Fibroblast of skin of left quadriceps (primary cell): ENCODE measurements at regions not wholly inside any gene's neighbourhood (a gene's known extent, or its start where the extent isn't known, plus 50 kb on each side); places are given as distances from the start of the nearest gene placed in this dataset.

Experiments
- DNase-seq, 2 experiments: peaks; one replicate each; pipeline ENCODE4 v3.0.0-alpha.2; 2013; ENCODE audit warnings: low read depth in 2 of 2

DNA sequence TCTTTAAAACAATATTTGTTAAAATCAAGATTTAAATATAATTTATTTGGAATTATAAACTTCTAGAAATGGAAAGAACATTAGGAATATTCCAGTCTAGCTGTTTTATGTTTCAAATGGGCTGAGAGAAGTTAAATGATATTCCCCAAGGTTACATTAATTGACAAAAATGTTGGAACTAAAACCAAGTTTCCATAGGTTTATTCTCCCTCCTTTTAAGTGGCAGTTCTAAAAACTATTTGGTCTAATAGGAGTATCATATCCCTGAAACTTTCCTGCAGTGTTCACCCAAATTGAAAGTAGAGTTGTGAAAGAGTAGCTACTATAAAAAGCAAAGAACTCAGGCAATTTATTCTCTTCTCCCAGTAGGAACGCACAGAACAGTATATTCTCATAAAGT, 1185.5 kb downstream of the LRFN5 start:
- DNase-seq: no peak

DNA sequence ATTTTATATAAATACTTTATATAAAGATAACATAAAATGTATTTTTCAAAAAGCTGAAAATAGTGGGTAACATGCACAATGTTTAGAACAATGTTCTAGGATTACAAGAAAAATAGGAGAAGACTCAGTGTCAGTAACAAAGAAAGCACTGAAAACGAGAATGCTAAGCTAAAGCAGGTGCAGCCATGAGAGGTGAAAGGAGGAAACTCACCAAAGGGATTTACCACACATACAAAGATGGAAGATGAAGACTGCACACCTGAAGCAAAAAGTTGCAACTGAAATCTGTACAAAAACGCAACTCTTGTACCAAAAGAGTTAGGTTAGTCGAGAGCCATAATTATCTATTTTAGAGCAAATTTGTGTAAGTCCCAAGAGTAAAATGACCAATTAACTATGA, 1176.1 kb downstream of the LRFN5 start:
- DNase-seq: no peak

DNA sequence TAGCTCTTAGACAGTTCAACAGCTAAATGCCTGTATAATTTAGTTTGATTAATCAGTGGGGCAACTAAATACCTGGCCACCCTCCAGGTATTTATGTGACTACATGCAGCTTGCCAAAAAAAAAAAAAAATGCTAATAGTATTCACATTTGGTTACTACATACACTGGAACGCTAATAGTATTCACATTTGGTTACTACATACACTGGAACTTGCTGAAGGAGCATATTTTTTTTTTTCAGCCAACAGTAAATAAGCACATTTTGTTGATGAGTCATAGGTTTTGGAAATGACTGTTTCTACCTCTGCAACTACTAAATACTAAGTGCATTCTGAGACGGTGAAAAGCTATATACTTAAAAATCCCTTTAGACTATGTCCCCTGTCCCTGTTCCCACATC, 1172.3 kb downstream of the LRFN5 start:
- DNase-seq: peak; percentile 17 to 20

DNA sequence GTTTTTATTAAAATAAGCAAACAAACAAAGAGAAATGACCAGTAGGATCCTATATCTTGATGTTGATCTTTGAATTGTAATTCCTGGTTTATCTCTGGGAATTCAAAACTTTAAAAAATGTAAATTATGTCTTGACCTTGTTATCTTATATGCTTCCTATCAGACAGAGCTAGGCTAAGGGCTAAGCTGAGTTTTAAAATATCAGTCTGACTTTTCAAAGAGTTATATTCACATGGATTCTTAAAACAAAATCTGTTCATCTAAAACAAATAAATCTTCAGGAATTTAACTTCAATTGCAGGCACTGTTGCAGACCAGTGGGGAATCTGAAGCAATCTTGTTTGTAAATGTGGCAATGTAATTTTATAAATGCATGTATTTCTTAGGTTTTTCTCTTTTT, 1144.1 kb downstream of the LRFN5 start:
- no peak for DNase-seq

DNA sequence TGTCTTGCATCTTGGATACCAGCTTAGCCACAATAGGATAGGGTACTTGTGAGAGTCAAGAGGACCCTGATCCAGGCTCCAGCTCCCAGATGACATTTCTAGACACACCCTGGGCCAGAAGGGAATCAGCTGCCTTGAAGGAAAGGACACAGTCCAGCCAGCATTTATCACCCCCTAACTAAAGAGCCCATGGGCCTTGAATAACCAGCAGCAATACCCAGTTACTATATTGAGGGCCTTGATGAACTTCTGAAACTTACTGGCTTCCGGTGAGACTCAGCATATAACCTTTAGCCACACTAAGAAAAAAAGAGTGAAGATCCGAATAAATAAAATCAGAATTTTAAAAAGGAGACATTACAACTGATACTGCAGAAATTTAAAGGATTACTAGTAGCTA, 1135.4 kb downstream of the LRFN5 start:
- no peak for DNase-seq

DNA sequence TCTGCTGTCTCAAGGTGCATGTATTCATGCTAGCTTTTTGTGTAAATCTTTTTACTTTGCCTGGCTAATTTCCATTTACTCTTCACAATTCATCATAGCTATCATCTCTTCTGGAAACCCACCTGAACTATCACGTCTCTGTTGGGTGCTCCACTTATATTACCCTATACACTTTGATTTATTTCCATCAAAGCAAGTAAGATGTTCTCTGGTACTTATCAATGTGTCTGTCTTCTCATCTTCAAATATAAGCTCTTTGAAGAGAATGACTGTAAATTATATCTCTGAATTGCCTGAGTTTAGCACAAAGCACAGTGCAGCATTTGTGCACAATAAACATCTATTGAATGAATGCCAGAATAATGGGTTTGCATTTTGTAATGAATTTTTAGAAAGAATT, 1129.7 kb downstream of the LRFN5 start:
- no peak for DNase-seq

DNA sequence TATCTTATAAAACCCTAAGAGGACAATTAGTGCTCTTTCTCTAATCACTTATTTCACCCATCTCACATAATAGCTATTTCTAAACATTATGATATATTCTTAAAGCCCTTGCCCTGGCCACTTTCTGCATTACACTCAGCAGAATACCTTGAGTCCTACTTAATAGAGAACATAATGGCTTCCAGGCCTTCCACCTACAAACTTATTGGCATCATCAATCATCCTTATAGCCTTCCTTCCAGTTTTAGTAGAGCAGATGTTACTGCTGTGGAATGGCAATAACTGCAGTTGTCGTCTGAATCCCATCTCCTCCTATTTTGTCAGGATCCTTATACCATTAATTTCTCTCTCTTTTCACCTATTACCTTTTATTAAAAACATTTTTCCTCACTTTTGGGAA, 1127.4 kb downstream of the LRFN5 start:
- DNase-seq: no peak

DNA sequence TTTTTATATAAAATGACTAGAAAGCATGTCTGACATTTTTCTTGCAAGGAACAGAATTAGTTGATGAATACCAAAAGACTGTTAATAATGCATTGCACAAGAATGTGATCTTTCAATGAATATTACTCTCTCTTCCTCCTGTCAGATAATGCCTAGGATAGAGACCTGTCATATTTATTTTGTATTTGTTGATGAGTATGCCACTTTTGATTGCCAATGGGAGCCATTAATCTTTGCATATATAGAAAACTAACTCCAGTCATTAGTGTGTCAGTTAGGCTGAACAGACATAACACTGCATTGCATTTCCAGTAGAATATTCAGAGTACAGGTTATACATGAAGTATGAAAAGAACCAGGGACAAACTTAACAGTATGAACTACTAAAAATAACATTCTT, 1125.3 kb downstream of the LRFN5 start:
- no peak for DNase-seq

DNA sequence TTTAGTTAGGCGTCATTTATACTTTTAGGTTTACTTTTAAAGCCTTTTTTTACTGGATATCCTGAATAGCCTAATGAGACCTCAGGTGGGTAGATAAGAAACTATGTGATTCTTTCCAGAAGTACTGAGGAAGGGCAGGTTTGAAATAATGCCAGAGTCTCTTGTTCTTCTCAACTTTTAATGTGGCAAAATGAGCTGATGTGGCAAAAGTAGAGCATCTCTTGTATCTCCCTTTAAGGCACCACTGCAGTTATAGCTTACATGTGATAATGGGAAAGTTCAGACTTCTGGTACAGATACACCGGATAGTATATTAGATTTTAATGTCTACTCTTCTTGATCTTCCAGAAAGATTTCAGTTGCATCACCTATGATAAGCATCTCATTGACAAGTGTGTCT, 1124.8 kb downstream of the LRFN5 start:
- DNase-seq: no peak

DNA sequence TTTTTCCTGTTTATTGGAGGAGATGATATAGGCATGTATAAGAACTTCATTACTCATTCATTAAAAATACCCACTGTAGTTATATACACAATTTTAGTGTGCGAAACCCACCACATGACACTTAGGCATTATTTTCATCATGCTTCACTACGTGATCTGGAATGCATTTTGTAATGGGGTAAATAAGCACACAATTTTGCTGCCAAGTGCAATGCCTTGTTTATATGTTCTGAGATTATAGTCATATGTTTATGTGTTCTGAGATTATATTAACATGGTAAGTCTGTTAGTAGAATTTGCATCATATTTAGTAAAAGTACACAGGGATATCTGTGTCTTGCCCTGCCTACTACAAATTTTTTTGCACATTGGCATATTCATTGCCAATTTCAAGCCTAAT, 1123.0 kb downstream of the LRFN5 start:
- no peak for DNase-seq

DNA sequence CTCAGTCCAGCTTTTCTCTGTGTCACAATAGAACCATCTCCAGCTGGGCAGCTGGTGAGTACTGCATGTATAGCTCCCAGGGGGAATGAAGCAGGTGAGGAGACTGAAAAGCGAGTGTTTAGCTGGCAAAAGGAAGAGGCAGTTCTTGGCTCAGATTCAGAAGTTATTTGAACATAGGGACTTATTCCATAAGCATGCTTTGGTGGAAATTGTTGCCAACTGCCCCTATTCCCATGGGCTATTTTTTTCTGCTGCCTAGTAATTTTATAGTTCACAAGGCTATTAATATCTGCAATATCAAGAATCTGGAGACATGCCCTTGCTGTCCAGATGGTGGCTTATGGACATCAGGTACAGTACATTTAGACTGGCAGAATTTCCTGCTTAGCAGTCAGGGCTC, 1112.7 kb downstream of the LRFN5 start:
- no peak for DNase-seq

DNA sequence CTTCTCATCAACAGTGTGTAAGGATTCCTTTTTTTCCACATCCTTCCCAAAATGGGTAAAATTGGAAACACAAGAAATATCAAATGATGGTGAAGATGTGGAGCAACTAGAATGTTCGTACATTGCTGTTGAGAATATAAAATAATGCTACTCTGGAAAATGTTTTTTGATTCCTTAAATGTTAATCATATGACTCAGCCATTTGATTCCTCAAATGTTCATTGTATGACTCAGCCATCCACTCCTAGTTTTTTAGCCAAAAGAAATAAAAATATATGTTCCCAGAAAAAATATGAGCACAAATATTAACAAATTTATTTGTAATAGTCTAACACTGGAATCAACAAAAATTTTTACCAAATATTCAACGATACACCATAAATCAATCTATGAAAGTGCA, 1108.6 kb downstream of the LRFN5 start:
- peak; percentile 2 to 3 for DNase-seq

DNA sequence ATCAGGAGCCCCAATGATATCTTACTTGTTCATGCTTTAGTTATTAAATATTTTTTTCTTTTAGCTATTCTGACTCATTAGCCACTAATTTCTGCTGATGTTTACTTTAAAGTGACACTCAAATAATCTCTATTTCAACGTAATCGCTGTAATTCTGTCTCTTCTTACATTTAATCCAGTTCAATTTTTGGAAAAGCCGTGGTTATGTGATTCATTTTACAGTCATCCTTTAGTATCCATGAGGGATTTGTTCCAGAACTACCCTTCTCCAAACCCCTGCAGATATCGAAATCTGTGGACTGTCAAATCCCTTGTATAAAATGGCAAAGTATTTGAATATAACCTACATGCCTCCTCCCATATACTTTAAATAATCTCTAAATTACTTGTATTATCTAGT, 1103.4 kb downstream of the LRFN5 start:
- no peak for DNase-seq

DNA sequence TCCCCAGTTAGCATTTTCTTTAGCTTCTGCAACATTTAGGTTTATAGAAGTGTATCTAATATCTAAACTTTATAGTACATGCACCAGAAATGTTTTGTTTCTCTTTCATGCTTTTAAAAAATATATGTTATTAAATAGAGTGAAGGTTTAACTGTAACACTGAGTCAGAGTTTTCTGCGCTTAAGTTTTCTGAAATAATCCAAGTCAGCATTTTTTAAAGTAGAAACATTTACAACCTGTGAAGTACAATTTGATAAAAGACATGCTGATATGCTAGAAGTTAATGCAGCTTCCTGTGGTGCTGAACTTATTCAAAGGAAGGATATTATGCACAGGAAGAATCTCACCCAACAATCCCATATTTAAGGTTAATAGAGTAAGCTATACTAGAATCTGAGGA, 1096.8 kb downstream of the LRFN5 start:
- DNase-seq: no peak

DNA sequence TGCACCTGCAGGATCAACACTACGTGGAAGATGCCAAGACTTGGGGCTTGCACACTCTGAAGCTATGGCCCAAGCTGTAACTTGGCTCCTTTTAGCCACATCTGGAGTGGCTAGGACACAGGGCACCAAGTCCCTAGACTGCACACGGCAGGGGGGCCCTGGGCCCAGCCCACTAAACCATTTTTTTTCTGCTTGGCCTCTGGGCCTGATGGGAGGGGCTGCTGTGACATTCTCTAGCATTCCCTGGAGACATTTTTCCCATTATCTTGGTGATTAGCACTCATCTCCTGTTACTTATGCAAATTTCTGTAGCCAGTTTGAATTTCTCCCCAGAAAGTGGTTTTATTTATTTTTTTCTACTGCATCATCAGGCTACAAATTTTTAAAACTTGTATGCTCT, 1080.7 kb downstream of the LRFN5 start:
- DNase-seq: no peak

DNA sequence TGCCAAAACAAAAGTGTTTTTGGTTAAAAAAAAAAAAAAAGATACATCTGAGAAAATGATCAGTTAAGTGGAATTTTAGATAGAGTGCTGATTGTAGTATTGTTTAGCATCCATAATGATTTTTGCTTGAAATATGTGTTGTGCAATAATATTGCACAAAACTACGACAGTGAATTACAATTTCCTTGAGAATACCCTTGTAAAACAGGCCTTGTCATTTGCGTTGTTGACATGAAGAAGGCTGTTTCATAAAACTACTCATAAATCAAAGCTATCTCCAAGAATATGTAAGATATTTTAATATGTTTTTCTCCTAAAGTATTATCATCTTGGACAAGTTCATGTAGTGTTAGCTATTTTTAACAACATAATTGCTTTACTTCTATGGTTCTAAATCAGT, 1077.0 kb downstream of the LRFN5 start:
- DNase-seq: peak in 1 of 2 experiments; percentile 1

DNA sequence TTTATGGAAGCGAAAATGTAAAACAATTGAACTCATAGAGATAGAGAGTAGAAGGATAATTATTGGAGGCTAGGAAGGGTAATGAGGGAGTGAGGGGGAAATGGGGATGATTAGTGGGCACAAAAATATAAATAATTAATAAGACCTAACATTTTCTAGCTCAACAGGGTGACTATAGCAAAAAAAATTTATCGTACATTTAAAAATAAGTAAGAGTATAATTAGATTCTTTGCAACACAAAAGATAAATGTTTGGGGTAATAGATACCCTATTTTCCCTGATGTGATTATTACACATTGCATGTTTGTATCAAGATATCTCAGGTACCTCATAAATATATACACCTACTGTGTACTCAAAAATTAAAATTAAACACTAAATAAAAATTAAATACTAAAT, 1070.0 kb downstream of the LRFN5 start:
- no peak for DNase-seq

DNA sequence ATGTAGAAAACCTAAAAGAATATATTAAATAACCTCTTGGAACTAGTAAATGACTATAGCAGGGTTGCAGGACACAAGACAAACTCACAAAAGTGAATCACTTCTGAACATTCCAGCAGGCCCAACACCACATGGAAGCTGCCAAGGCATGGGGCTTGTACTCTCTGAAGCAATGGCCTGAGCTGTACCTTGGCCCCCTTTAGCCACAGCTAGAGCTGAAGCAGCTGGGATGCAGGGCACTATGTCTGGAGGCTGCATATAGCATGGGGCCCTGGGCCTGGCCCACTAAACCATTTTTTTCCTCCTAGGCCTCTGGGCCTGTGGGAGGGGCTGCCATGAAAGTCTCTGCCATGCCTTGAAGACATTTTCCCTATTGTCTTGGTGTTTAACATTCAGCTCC, 1067.3 kb downstream of the LRFN5 start:
- no peak for DNase-seq

DNA sequence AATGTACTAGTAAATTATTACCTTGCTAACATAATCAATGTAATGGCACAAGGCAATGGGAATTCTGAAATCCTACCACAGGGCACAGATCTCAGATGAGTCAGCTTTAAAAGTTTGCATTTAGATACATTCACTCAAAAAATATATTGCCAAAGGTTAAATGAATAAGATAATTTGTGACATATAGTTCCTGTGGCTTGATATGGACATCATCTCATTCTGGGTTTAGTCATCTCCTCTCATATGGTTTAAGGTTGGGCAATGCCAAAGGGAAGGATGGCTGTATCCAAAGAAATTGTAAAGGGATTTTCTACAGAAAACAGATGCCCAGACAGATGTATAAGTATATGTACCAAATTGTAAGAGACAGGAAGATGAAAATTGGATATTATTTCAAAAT, 1065.0 kb downstream of the LRFN5 start:
- DNase-seq: no peak

DNA sequence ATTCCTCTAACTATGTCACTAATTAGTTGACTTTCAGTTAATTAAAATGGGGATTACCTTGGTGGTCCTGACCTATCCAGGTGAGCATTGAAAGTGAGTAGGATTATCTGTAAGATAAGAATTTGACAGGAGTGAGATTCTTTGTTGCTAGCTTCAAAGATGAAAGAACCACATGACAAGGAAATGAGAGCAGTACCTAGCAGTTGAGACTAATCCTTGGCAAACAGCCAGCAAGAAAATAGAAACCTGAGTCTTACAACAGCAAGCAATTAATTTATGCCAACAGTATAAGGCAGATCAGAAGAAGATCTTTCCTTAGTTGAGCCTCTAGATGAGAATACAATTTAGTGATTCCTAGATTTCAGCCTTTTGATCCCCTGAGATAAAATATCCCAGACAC, 1058.4 kb downstream of the LRFN5 start:
- DNase-seq: no peak

DNA sequence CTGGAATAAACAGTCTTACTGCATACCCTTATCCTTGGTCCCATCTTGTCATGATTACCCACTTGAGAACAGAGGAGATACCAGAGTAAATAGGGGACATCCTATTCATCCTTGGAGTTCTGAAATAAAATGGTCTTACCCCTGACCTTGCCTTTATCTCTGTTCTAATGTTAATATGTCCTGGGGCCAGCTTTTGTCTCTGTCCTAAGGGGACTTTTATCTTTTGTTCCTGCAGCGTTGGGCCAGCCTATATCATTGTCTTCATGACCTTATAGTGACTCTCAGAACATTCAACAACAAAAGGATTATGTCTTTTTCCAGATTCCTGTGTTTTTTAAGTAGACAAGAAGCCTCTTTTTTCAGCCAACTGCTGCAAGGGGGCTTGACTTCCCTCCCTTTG, 1057.5 kb downstream of the LRFN5 start:
- no peak for DNase-seq

DNA sequence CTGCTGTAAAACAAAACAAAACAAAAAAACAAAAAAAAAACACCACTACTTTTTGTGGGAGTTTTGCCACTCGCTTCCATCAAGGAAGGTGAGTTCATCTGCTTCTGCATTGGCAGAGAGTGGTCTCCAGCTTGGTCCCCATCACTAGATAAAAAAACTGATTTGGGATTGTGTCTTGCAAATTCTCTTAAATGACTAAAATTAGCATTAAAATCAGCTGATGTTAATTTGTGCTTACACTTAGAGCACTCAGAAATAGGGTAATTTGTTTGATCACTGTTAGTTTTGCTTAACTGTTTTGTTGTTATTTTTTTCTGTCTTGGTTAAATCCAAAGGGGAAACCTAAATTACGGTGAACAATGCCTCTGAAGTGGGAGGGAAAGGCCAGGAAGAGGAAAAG, 1048.0 kb downstream of the LRFN5 start:
- no peak for DNase-seq

DNA sequence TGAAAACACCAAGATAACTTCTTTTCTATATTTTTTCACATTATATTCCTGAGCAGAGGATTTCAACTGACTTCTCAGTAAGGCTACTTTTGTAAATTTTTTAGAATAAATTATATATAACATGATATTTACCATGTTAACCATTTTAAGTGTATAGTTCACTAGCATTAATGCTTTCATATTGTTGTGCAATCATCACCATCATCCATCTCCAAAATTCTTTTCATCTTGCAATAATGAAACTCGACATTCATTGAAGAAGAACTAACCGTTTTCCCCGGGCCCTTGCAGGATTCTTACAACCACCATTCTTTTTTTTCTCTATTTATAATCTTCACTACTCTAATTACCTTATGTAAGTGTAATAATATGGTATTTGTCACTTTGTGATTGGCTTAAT, 1036.1 kb downstream of the LRFN5 start:
- no peak for DNase-seq

DNA sequence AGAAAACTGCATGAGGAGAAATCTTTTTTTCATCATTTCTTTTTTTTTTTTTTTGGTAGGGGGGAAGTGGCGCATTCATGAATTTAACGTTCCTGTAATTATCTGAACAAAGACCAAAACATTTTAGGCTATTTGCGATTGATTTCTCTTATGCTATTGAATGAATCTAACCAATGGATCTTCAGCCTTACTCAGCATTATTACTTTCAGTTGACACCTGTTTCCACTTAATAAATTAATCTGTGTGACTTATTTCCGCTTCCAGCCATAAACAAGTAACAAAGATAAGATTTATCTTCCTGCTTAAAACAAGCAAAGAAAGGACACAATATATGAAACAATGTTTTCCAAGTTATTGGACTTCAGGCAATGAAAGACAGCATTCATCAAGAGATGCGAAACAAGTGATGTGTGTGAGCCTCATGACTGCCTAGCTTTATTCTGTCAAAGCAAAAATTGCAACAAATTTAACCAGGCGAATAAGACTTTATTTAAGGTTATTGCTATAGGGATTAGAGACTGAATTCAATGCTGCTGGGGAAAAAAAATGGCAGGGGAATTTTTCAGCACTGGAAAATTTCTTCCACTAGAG, 1026.9 kb downstream of the LRFN5 start:
- no peak for DNase-seq

DNA sequence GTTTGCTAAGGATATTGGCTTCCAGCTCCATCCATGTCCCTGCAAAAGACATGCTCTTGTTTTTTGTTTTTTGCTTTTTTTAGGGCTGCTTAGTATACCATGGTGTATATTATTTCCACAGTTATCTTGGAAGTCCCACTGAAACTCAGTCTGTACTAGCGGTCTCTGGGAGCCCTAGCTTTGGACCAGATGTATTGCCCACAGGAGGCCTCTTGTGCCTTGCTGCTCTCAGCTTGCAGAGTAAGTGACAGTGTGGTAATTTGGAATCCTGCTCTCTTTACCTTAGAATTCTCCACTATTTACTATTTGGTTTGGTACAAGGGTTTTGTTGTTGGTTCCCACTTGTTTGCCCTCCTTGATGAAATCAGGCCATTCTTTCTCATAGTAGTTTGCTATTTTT, 1022.9 kb downstream of the LRFN5 start:
- DNase-seq: no peak
